Effector CD8-positive, alpha-beta T cell (primary cell): ENCODE measurements at regions not wholly inside any gene's neighbourhood (a gene's known extent, or its start where the extent isn't known, plus 50 kb on each side); places are given as distances from the start of the nearest gene placed in this dataset.

Experiments
- DNase-seq: peaks from one replicate; lab custom pipeline; 2025; lab: John Stamatoyannopoulos, UW

- DNase-seq, result no peak
These were observed 493.1 kb downstream of the ANKRD50 start for GRCh38 chr4:124219389-124219788.

GRCh38 chr4:124224256-124224655 is 488.3 kb downstream of the ANKRD50 start:
- DNase-seq, result no peak

- no peak for DNase-seq
These were observed 484.6 kb downstream of the ANKRD50 start for GRCh38 chr4:124227981-124228380.

GRCh38 chr4:124230268-124230667 is 482.3 kb downstream of the ANKRD50 start:
- no peak for DNase-seq

GRCh38 chr4:124234771-124235170 is 477.8 kb downstream of the ANKRD50 start:
- DNase-seq, result no peak

- DNase-seq, result no peak
These were observed 468.7 kb downstream of the ANKRD50 start for GRCh38 chr4:124243671-124244366.

- DNase-seq, result no peak
These were observed 459.5 kb downstream of the ANKRD50 start for GRCh38 chr4:124253080-124253479.

- peak; percentile 0 for DNase-seq
These were observed 450.0 kb downstream of the ANKRD50 start for GRCh38 chr4:124262211-124263179.

- no peak for DNase-seq
These were observed 446.8 kb downstream of the ANKRD50 start for GRCh38 chr4:124265701-124266100.

GRCh38 chr4:124266721-124267120 is 445.8 kb downstream of the ANKRD50 start:
- no peak for DNase-seq

GRCh38 chr4:124276461-124276860 is 436.1 kb downstream of the ANKRD50 start:
- no peak for DNase-seq

GRCh38 chr4:124277691-124278090 is 434.8 kb downstream of the ANKRD50 start:
- no peak for DNase-seq

GRCh38 chr4:124278477-124278876 is 434.1 kb downstream of the ANKRD50 start:
- no peak for DNase-seq

- DNase-seq, result no peak
These were observed 432.8 kb downstream of the ANKRD50 start for GRCh38 chr4:124279741-124280140.

- DNase-seq, result no peak
These were observed 430.1 kb downstream of the ANKRD50 start for GRCh38 chr4:124282301-124282898.

GRCh38 chr4:124288706-124289486 is 423.6 kb downstream of the ANKRD50 start:
- no peak for DNase-seq

GRCh38 chr4:124290678-124291077 is 421.9 kb downstream of the ANKRD50 start:
- no peak for DNase-seq

- DNase-seq, result no peak
These were observed 417.1 kb downstream of the ANKRD50 start for GRCh38 chr4:124295413-124295812.

- no peak for DNase-seq
These were observed 407.6 kb downstream of the ANKRD50 start for GRCh38 chr4:124304941-124305340.

- DNase-seq, result no peak
These were observed 406.2 kb downstream of the ANKRD50 start for GRCh38 chr4:124306352-124306751.

- no peak for DNase-seq
These were observed 405.4 kb downstream of the ANKRD50 start for GRCh38 chr4:124307143-124307542.

- DNase-seq, result no peak
These were observed 394.2 kb downstream of the ANKRD50 start for GRCh38 chr4:124318292-124318691.
